ENCODE measurements at regions not wholly inside any gene's neighbourhood (a gene's known extent, or its start where the extent isn't known, plus 50 kb on each side); places are given as distances from the start of the nearest gene placed in this dataset.

- DNase-seq (ENCODE audit: low spot score), result no peak
Measured at GRCh38 chr1:87820668-87821334, 492.1 kb downstream of the LMO4 start.

GRCh38 chr1:87821335-87821697 lies 492.6 kb downstream of the LMO4 start:
- DNase-seq (ENCODE audit: low spot score), result no peak

- DNase-seq (ENCODE audit: low spot score), result peak; percentile 61
Measured at GRCh38 chr1:87826681-87827251, 498.1 kb downstream of the LMO4 start.

- no peak for DNase-seq (ENCODE audit: low spot score)
Measured at GRCh38 chr1:87829360-87829759, 500.7 kb downstream of the LMO4 start.

- DNase-seq (ENCODE audit: low spot score), result no peak
Measured at GRCh38 chr1:87830432-87830978, 501.8 kb downstream of the LMO4 start.

- DNase-seq (ENCODE audit: low spot score), result no peak
Measured at GRCh38 chr1:87833166-87833565, 504.5 kb downstream of the LMO4 start.

- DNase-seq (ENCODE audit: low spot score), result no peak
Measured at GRCh38 chr1:87834151-87834550, 505.5 kb downstream of the LMO4 start.

GRCh38 chr1:87834941-87835340 lies 506.3 kb downstream of the LMO4 start:
- DNase-seq (ENCODE audit: low spot score), result no peak

- no peak for DNase-seq (ENCODE audit: low spot score)
Measured at GRCh38 chr1:87840767-87841166, 512.1 kb downstream of the LMO4 start.

GRCh38 chr1:87841332-87841731 lies 512.7 kb downstream of the LMO4 start:
- DNase-seq (ENCODE audit: low spot score), result no peak

- peak; percentile 20 for DNase-seq (ENCODE audit: low spot score)
Measured at GRCh38 chr1:87842156-87842555, 513.5 kb downstream of the LMO4 start.

- DNase-seq (ENCODE audit: low spot score), result no peak
Measured at GRCh38 chr1:87844251-87844650, 515.6 kb downstream of the LMO4 start.

- DNase-seq (ENCODE audit: low spot score), result no peak
Measured at GRCh38 chr1:87851490-87851889, 522.8 kb downstream of the LMO4 start.

- no peak for DNase-seq (ENCODE audit: low spot score)
Measured at GRCh38 chr1:87852410-87853161, 523.9 kb downstream of the LMO4 start.

- DNase-seq (ENCODE audit: low spot score), result peak; percentile 4
Measured at GRCh38 chr1:87853576-87854351, 525.1 kb downstream of the LMO4 start.

GRCh38 chr1:87863317-87863716 lies 534.6 kb downstream of the LMO4 start:
- no peak for DNase-seq (ENCODE audit: low spot score)

- no peak for DNase-seq (ENCODE audit: low spot score)
Measured at GRCh38 chr1:87864676-87865075, 536.0 kb downstream of the LMO4 start.

- DNase-seq (ENCODE audit: low spot score), result no peak
Measured at GRCh38 chr1:87866416-87866815, 537.7 kb downstream of the LMO4 start.

- DNase-seq (ENCODE audit: low spot score), result peak; percentile 54
Measured at GRCh38 chr1:87867626-87868025, 538.9 kb downstream of the LMO4 start.

GRCh38 chr1:87869567-87869966 lies 540.9 kb downstream of the LMO4 start:
- peak; percentile 70 for DNase-seq (ENCODE audit: low spot score)

GRCh38 chr1:87872189-87872588 lies 543.5 kb downstream of the LMO4 start:
- DNase-seq (ENCODE audit: low spot score), result no peak

GRCh38 chr1:87872692-87873091 lies 544.0 kb downstream of the LMO4 start:
- DNase-seq (ENCODE audit: low spot score), result no peak

Measured in GM03348 (cell line).